HG03521 (cell line): ENCODE measurements at regions not wholly inside any gene's neighbourhood (a gene's known extent, or its start where the extent isn't known, plus 50 kb on each side); places are given as distances from the start of the nearest gene placed in this dataset.

Experiments
- ATAC-seq: cut with Tn5 transposase; IDR thresholded peaks from one replicate; pipeline ENCODE4 v1.9.1; 2021; ENCODE audit warnings: mild to moderate bottlenecking, moderate library complexity; ENCODE audit not compliant: unreplicated experiment

- no peak for ATAC-seq
These were observed 404.2 kb downstream of the MID1IP1 start for GRCh38 chrX:39205467-39205866.

- no peak for ATAC-seq
These were observed 405.3 kb downstream of the MID1IP1 start for GRCh38 chrX:39206399-39207145.

GRCh38 chrX:39211501-39211900 is 410.2 kb downstream of the MID1IP1 start:
- ATAC-seq: no peak

- no peak for ATAC-seq
These were observed 411.2 kb downstream of the MID1IP1 start for GRCh38 chrX:39212456-39212855.

GRCh38 chrX:39214387-39215126 is 413.3 kb downstream of the MID1IP1 start:
- no peak for ATAC-seq

GRCh38 chrX:39220952-39221351 is 419.7 kb downstream of the MID1IP1 start:
- ATAC-seq: no peak

GRCh38 chrX:39222346-39223113 is 421.3 kb downstream of the MID1IP1 start:
- ATAC-seq: no peak

- ATAC-seq: no peak
These were observed 425.0 kb downstream of the MID1IP1 start for GRCh38 chrX:39226251-39226650.

- no peak for ATAC-seq
These were observed 426.1 kb downstream of the MID1IP1 start for GRCh38 chrX:39227371-39227770.

GRCh38 chrX:39238006-39238405 is 436.7 kb downstream of the MID1IP1 start:
- ATAC-seq: no peak

GRCh38 chrX:39242187-39242586 is 440.9 kb downstream of the MID1IP1 start:
- no peak for ATAC-seq

GRCh38 chrX:39244147-39244546 is 442.9 kb downstream of the MID1IP1 start:
- no peak for ATAC-seq

GRCh38 chrX:39245024-39245423 is 443.8 kb downstream of the MID1IP1 start:
- no peak for ATAC-seq

GRCh38 chrX:39247536-39247935 is 446.3 kb downstream of the MID1IP1 start:
- ATAC-seq: no peak

- ATAC-seq: no peak
These were observed 447.1 kb downstream of the MID1IP1 start for GRCh38 chrX:39248330-39248729.

- ATAC-seq: no peak
These were observed 448.7 kb downstream of the MID1IP1 start for GRCh38 chrX:39249999-39250398.

- no peak for ATAC-seq
These were observed 450.7 kb downstream of the MID1IP1 start for GRCh38 chrX:39251995-39252394.

GRCh38 chrX:39253551-39253950 is 452.3 kb downstream of the MID1IP1 start:
- ATAC-seq: no peak

GRCh38 chrX:39258331-39258730 is 457.1 kb downstream of the MID1IP1 start:
- ATAC-seq: no peak

GRCh38 chrX:39260965-39261364 is 459.7 kb downstream of the MID1IP1 start:
- no peak for ATAC-seq

GRCh38 chrX:39261446-39262147 is 460.3 kb downstream of the MID1IP1 start:
- no peak for ATAC-seq
